K562 (cell line): ENCODE measurements at regions not wholly inside any gene's neighbourhood (a gene's known extent, or its start where the extent isn't known, plus 50 kb on each side); places are given as distances from the start of the nearest gene placed in this dataset.

ENCODE experiments used
- ATAC-seq: fragments of 200-7000 bp; cut with Tn5 transposase; 3 replicates; pipeline ENCODE4 v1.9.1; 2020; ENCODE audit warnings: moderate library complexity
- BruUV-seq: library from RNA; stranded (reverse); fragments of 400-500 nt; replicated peaks from 2 replicates; lab custom pipeline; 2021; lab: Mats Ljungman, UMichigan
- CTCF ChIA-PET: fragments of 300-600 bp; formaldehyde crosslinking; extraction: SDS; loops from one replicate; lab custom pipeline; 2021; ENCODE audit warnings: low intra/inter-chr PET ratio; lab: Yijun Ruan, JAX
- POLR2A ChIA-PET: fragments of 300-600, 350-650 bp; sonication (Branson Sonifier 250); formaldehyde crosslinking; extraction: SDS; loops from one replicate; lab custom pipeline; 2021; ENCODE audit warnings: antibody characterized with exemption, inconsistent platforms; lab: Yijun Ruan, JAX
- DNase-seq, 4 experiments: peaks; one replicate each; pipeline versions ENCODE4 v3.0.0 to v3.0.0-alpha.2; 2011 to 2018; ENCODE audit warnings: low spot score in 3 of 4, mixed read lengths in 3 of 4; ENCODE audit errors: extremely low read depth in 1 of 4
- FAIRE-seq: peaks from 2 replicates; lab custom pipeline; 2011; peaks lifted over from hg19 to GRCh38; lab: Jason Lieb, UNC
- H2AFZ ChIP-seq: 2 replicates; pipeline ENCODE4 v1.6.0; 2011; ENCODE audit warnings: low read depth, low read length, control low read depth, inconsistent platforms
- H3K27ac ChIP-seq: fragments of 200-600 bp; 3 replicates; pipeline ENCODE4 v1.8.0; 2011; ENCODE audit warnings: low read depth, mild to moderate bottlenecking, control low read depth, inconsistent platforms, low read length, moderate library complexity, mixed read lengths; ENCODE audit errors: extremely low read depth
- H3K27me3 ChIP-seq, 2 experiments: fragments of 300-600 bp in 1 of 2; 2 replicates in 1 of 2; 3 replicates in 1 of 2; pipeline versions ENCODE4 v1.6.0 to v1.8.0; 2011; ENCODE audit warnings: inconsistent platforms in 2 of 2, low read length in 2 of 2, mild to moderate bottlenecking in 1 of 2, mixed read lengths in 1 of 2, moderate library complexity in 1 of 2; ENCODE audit not compliant: control insufficient read depth in 2 of 2, insufficient read depth in 2 of 2
- H3K36me3 ChIP-seq: fragments of 300-600 bp; 3 replicates; pipeline ENCODE4 v1.8.0; 2011; ENCODE audit warnings: mild to moderate bottlenecking, low read length, inconsistent platforms; ENCODE audit not compliant: control insufficient read depth, insufficient read depth
- H3K4me1 ChIP-seq, 2 experiments: fragments of 200-600 bp in 1 of 2; replicated peaks in 1 of 2; 2 replicates in 1 of 2; 3 replicates in 1 of 2; pipeline versions ENCODE4 v1.5.1 to v1.8.0; 2011; ENCODE audit warnings: inconsistent platforms in 2 of 2, low read length in 2 of 2, mild to moderate bottlenecking in 1 of 2, mixed read lengths in 1 of 2, moderate library complexity in 1 of 2; ENCODE audit not compliant: control insufficient read depth in 2 of 2, insufficient read depth in 2 of 2
- H3K4me2 ChIP-seq: 2 replicates; pipeline ENCODE4 v1.6.1; 2011; ENCODE audit warnings: low read length, control low read depth, inconsistent platforms, mixed read lengths; ENCODE audit not compliant: insufficient read depth
- H3K4me3 ChIP-seq: fragments of 200-600 bp; sonication (generic), shearing (Covaris generic); 2 replicates; pipeline ENCODE4 v1.5.1; 2016; ENCODE audit warnings: control low read depth, inconsistent platforms
- H3K79me2 ChIP-seq: fragments of 200-600 bp; 3 replicates; pipeline ENCODE4 v1.8.0; 2011; ENCODE audit warnings: low read length, inconsistent platforms; ENCODE audit not compliant: control insufficient read depth, insufficient read depth
- H3K9ac ChIP-seq, 2 experiments: 2 replicates each; pipeline versions ENCODE4 v1.6.0 to v1.6.1; 2011; ENCODE audit warnings: low read depth in 2 of 2, low read length in 2 of 2, control low read depth in 1 of 2, inconsistent platforms in 1 of 2, mild to moderate bottlenecking in 1 of 2, mixed read lengths in 1 of 2; ENCODE audit not compliant: insufficient read depth in 1 of 2
- H3K9me1 ChIP-seq: one replicate; pipeline ENCODE4 v1.6.0; 2011; ENCODE audit warnings: inconsistent platforms, mild to moderate bottlenecking, low read length, moderate library complexity; ENCODE audit not compliant: control insufficient read depth, insufficient read depth
- H3K9me3 ChIP-seq: replicated peaks from 2 replicates; pipeline ENCODE4 v1.5.1; 2011; ENCODE audit warnings: low read depth, low read length, inconsistent platforms; ENCODE audit not compliant: control insufficient read depth, insufficient read depth
- H4K20me1 ChIP-seq: replicated peaks from 2 replicates; pipeline ENCODE4 v1.6.1; 2011; ENCODE audit warnings: low read length, inconsistent platforms, mixed read lengths; ENCODE audit not compliant: control insufficient read depth, insufficient read depth
- ETS2 ChIP-seq: IDR thresholded peaks from 2 replicates; pipeline ENCODE4 v1.6.1; 2016; ENCODE audit warnings: borderline replicate concordance, missing genetic modification characterization, mild to moderate bottlenecking, moderate library complexity, missing compliant biosample characterization; ENCODE audit not compliant: poor library complexity, severe bottlenecking
- LCOR ChIP-seq: sonication (generic); formaldehyde crosslinking; IDR thresholded peaks from 2 replicates; pipeline ENCODE4 v1.8.0; 2022; ENCODE audit warnings: mild to moderate bottlenecking, missing genetic modification reagents
- PKNOX1 ChIP-seq: fragments of 450-650 bp; IDR thresholded peaks from 2 replicates; pipeline ENCODE4 v1.6.1; 2016
- U2AF2 ChIP-seq: fragments of 200-400 bp; formaldehyde crosslinking; optimal IDR thresholded peaks from 2 replicates; pipeline ENCODE3; 2017; ENCODE audit warnings: low read depth, mild to moderate bottlenecking, low read length
- USF2 ChIP-seq: sonication (generic); formaldehyde crosslinking; IDR thresholded peaks from 2 replicates; pipeline ENCODE4 v1.5.0; 2020; ENCODE audit warnings: missing genetic modification reagents
- ZBTB17 ChIP-seq: fragments of 450-650 bp; formaldehyde crosslinking; IDR thresholded peaks from 2 replicates; pipeline ENCODE4 v1.4.0; 2020; ENCODE audit warnings: mild to moderate bottlenecking
- ZNF584 ChIP-seq: fragments of 200-800 bp; sonication (Bioruptor generic); IDR thresholded peaks from 2 replicates; pipeline ENCODE4 v1.6.1; 2016; ENCODE audit warnings: low read depth, mild to moderate bottlenecking, missing genetic modification characterization, missing compliant biosample characterization
- WGBS: fragments of 100-300 bp; shearing (Covaris generic); methylation state at CpG from one replicate; pipeline ENCODE4 v1.1.6; 2016; ENCODE audit warnings: low coverage, mixed read lengths; ENCODE audit not compliant: insufficient coverage; ENCODE audit errors: missing lambda C conversion rate; 5-methylcytosine and 5-hydroxymethylcytosine counted together
- in situ Hi-C: fragments of 300-500 bp; cut with MboI; formaldehyde crosslinking; loops from 4 replicates; pipeline ENCODE4 v1.15.0; 2018; ENCODE audit warnings: inconsistent platforms, mixed read lengths
- intact Hi-C: fragments of 100-400 bp; cut with micrococcal nuclease; formaldehyde crosslinking; loops from 2 replicates; pipeline ENCODE4 v1.14.2; 2022

GRCh38 chr5:89493414-89493813 is 610.4 kb upstream of the MEF2C start:
- FAIRE-seq (no peak), ATAC-seq (no peak), DNase-seq (no peak)
- no peak overlapping the region for H2AFZ ChIP-seq
- 9% methylated on average over 1 of the region's 1 CpG for WGBS
- no peak overlapping the region for H3K27ac ChIP-seq
- no peaks in the 10 kb centered on the region for H3K27me3 ChIP-seq
- H3K9me3 ChIP-seq = no peaks in the 10 kb centered on the region
- H3K79me2 ChIP-seq = no peaks in the 10 kb centered on the region
- no peak overlapping the region for H3K4me2 ChIP-seq
- H3K4me1 ChIP-seq = no peaks in the 10 kb centered on the region
- H3K4me3 ChIP-seq = no peak overlapping the region
- intact Hi-C loops (no loop called here), in situ Hi-C loops (no loop called here)
- H3K36me3 ChIP-seq = no peaks in the 10 kb centered on the region
- H3K9me1 ChIP-seq = no peaks in the 10 kb centered on the region
- no TSS peak for BruUV-seq
- H3K9ac ChIP-seq = no peak overlapping the region
- ChIA-PET POLR2A (no interaction called here), CTCF (no interaction called here)
- no peak for TF ChIP-seq LCOR (CRISPR knock-in tag)
- TF ChIP-seq ZNF584 = no peak
- TF ChIP-seq USF2 = no peak
- TF ChIP-seq ETS2 (tag) = no peak
- no peaks in the 10 kb centered on the region for H4K20me1 ChIP-seq

DNA sequence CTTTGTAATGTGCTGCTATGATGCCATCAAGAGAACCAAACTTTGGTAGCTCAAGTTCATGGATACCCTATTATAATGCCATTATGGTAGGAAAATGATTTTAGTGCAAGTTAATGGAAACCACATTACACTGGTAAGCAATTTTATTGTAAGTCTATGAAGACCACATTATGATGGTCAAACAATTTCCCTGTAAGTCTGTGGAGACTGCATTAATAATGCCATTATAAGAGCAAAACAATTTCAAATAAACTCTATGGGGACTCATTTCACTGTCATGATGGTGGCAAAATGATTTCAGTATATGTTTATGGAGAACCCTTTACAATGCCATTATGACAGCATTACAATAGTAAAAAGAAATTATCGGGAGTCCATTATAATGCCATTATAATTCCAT is 602.0 kb upstream of the MEF2C start:
- ChIA-PET POLR2A (interaction anchor here (0.5 kb wide), 1 partner anchor 19 kb away, joined by 3 read pairs; no protein-coding TSS in a partner anchor), CTCF (no interaction called here)
- Histone ChIP-seq H3K4me1 (no peaks in the 10 kb centered on the region), H3K9ac (no peak overlapping the region), H3K9me3 (no peaks in the 10 kb centered on the region), H2AFZ (no peak overlapping the region), H3K79me2 (no peaks in the 10 kb centered on the region)
- no peak for ATAC-seq
- no peak for FAIRE-seq
- intact Hi-C loops = no loop called here
- TF ChIP-seq PKNOX1 = no peak
- no peak for TF ChIP-seq U2AF2
- TF ChIP-seq ZBTB17 (CRISPR knock-in tag) = no peak
- TF ChIP-seq, all 486 proteins: peak for 0
- Histone ChIP-seq H3K27ac (no peak overlapping the region), H4K20me1 (no peaks in the 10 kb centered on the region), H3K9me1 (no peaks in the 10 kb centered on the region), H3K4me2 (no peak overlapping the region), H3K36me3 (no peaks in the 10 kb centered on the region), H3K27me3 (no peaks in the 10 kb centered on the region), H3K4me3 (no peak overlapping the region)
- DNase-seq = no peak
- in situ Hi-C loops = no loop called here
- no TSS peak for BruUV-seq
- WGBS = 5% methylated on average over 1 of the region's 1 CpG
